ENCODE measurements at regions not wholly inside any gene's neighbourhood (a gene's known extent, or its start where the extent isn't known, plus 50 kb on each side); places are given as distances from the start of the nearest gene placed in this dataset.

DNA sequence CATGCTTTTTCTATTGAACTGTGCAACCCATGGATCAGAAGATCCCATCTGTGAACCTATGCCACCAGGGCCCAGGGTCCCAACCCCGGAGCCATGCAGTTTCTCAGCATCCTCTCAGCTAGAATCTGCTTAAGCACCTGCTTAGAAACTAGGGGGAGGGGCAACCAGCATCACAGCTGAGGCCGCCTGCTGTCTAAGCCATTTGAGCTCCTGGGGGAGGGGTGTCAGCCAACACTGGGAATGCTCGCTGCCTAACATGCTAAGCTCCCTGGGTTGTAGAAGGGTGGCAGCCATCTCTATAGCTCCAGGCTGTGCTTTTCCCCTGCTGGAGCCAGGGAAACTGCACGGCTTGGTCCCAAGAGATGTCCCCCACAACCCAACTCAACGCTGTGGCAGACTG is 322.8 kb downstream of the EDEM1 start:
- H3K36me3 ChIP-seq = no peaks in the 10 kb centered on the region
- H3K27ac ChIP-seq = no peak overlapping the region
- DNase-seq = peak; percentile 75
- H3K27me3 ChIP-seq (ENCODE audit: insufficient read depth, low read depth, severe bottlenecking) = peaks cover 19% of the 10 kb centered on the region
- TF ChIP-seq, protein P1, sequence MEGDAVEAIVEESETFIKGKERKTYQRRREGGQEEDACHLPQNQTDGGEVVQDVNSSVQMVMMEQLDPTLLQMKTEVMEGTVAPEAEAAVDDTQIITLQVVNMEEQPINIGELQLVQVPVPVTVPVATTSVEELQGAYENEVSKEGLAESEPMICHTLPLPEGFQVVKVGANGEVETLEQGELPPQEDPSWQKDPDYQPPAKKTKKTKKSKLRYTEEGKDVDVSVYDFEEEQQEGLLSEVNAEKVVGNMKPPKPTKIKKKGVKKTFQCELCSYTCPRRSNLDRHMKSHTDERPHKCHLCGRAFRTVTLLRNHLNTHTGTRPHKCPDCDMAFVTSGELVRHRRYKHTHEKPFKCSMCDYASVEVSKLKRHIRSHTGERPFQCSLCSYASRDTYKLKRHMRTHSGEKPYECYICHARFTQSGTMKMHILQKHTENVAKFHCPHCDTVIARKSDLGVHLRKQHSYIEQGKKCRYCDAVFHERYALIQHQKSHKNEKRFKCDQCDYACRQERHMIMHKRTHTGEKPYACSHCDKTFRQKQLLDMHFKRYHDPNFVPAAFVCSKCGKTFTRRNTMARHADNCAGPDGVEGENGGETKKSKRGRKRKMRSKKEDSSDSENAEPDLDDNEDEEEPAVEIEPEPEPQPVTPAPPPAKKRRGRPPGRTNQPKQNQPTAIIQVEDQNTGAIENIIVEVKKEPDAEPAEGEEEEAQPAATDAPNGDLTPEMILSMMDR (IDR thresholded peaks at IDR 0.05; ENCODE audit: low read depth, low read length) = no peak
- no peak overlapping the region for H3K4me3 ChIP-seq (ENCODE audit: low read depth, low read length)
- peaks cover 4% of the 10 kb centered on the region for H3K9me3 ChIP-seq (ENCODE audit: severe bottlenecking)

DNA sequence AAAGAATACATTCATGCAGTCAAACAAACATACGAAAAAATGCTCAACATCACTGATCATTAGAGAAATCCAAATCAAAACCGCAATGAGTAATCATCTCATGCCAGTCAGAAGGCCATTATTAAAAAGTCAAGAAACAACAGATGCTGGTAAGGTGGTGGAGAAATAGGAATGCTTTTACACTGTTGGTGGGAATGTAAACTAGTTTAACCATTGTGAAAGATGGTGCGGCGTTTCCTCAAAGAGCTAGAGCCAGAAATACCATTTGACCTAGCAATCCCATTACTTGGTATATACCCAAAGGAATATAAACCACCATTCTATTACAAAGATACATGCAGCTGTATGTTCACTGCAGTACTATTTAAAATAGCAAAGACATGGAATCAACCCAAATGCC is 330.4 kb downstream of the EDEM1 start:
- TF ChIP-seq, protein P1 (IDR thresholded peaks at IDR 0.05; ENCODE audit: low read depth, low read length) = no peak
- Histone ChIP-seq H3K27ac (no peak overlapping the region), H3K27me3 (ENCODE audit: insufficient read depth, low read depth, severe bottlenecking) (peaks cover 4% of the 10 kb centered on the region), H3K4me3 (ENCODE audit: low read depth, low read length) (no peak overlapping the region), H3K9me3 (ENCODE audit: severe bottlenecking) (peaks cover 3% of the 10 kb centered on the region), H3K36me3 (no peaks in the 10 kb centered on the region)
- DNase-seq = no peak

DNA sequence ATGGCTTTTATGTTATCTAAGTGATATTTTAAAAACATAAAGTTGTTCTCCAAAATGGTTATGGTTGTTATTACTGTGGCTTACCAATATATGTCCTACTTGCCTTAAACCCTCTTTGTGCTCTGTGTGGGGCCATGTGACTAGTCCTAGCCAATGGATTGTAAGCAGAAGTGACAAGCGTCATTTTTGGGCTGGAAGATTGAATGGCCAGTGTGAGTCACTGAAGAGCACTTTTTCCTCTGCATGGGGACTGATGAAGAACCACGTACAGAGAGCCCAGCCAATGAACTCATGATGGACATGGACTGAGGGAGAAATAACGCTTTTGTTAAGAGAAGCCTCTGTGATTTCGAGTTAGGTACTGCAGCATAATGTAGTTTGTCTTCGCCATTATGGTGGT is 332.7 kb downstream of the EDEM1 start:
- Histone ChIP-seq H3K9me3 (ENCODE audit: severe bottlenecking) (peaks cover 3% of the 10 kb centered on the region), H3K4me3 (ENCODE audit: low read depth, low read length) (no peak overlapping the region), H3K27me3 (ENCODE audit: insufficient read depth, low read depth, severe bottlenecking) (peaks cover 4% of the 10 kb centered on the region), H3K36me3 (no peaks in the 10 kb centered on the region), H3K27ac (no peak overlapping the region)
- no peak for DNase-seq
- TF ChIP-seq, protein P1 (IDR thresholded peaks at IDR 0.05; ENCODE audit: low read depth, low read length) = no peak

DNA sequence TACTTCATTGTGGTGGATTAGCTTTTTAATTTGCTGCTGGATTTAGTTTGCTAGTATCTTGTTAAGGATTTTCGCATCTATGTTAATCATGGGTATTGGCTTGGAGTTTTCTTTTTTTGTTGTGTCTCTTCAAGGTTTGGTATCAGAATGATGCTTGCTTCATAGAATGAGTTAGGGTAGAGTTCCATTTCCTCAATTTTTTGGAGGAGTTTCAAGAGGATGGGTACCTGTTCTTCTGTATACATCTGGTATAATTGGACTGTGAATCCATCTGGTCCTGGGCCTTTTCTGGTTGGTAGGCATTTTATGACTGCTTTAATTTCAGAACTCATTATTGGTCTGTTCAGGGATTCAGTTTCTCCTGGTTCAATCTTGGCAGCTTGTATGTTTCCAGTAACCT is 335.6 kb downstream of the EDEM1 start:
- H3K27me3 ChIP-seq (ENCODE audit: insufficient read depth, low read depth, severe bottlenecking) = peaks cover 4% of the 10 kb centered on the region
- H3K4me3 ChIP-seq (ENCODE audit: low read depth, low read length) = no peak overlapping the region
- no peak for DNase-seq
- TF ChIP-seq, protein P1 (IDR thresholded peaks at IDR 0.05; ENCODE audit: low read depth, low read length) = no peak
- no peaks in the 10 kb centered on the region for H3K9me3 ChIP-seq (ENCODE audit: severe bottlenecking)
- no peaks in the 10 kb centered on the region for H3K36me3 ChIP-seq
- H3K27ac ChIP-seq = no peak overlapping the region

DNA sequence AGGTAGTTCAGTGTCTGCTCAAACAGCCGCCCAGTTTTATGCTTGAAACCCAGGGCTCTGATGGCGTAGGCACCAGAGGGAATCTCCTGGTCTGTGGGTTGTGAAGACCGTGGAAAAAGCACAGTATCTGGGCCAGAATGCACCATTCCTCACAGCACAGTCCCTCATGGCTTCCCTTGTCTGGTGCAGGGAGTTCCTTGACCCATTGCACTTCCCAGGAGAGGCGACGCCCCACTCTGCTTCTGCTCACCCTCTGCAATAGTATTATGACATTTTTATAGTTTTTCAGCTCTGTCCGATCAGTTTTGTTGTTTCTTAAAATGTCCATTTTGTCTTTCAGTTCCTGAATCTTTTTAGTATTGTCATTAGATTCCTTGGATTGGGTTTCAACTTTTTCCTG is 343.5 kb downstream of the EDEM1 start:
- H3K9me3 ChIP-seq (ENCODE audit: severe bottlenecking) = no peaks in the 10 kb centered on the region

More for the DNA sequence above, 343.5 kb downstream of the EDEM1 start:
- TF ChIP-seq, protein P1 (IDR thresholded peaks at IDR 0.05; ENCODE audit: low read depth, low read length) = no peak
- no peak overlapping the region for H3K27ac ChIP-seq
- no peak for DNase-seq
- H3K4me3 ChIP-seq (ENCODE audit: low read depth, low read length) = no peak overlapping the region
- no peaks in the 10 kb centered on the region for H3K36me3 ChIP-seq
- peaks cover 17% of the 10 kb centered on the region for H3K27me3 ChIP-seq (ENCODE audit: insufficient read depth, low read depth, severe bottlenecking)

Data from WERI-Rb-1 (cell line).